ENCODE measurements at regions not wholly inside any gene's neighbourhood (a gene's known extent, or its start where the extent isn't known, plus 50 kb on each side); places are given as distances from the start of the nearest gene placed in this dataset.
A peak's percentile ranks its signal among the peaks of the same experiment; 100 is the strongest.
"Not testable (repeated sequence)": the region's sequence is repeated elsewhere in the genome, so short reads cannot be mapped to it uniquely, and the experiment has no call there.

- no peak for DNase-seq
- TF ChIP-seq POLR2A (IDR thresholded peaks at IDR 0.05; ENCODE audit: low read length) (no peak), GATA1 (IDR thresholded peaks at IDR 0.05; ENCODE audit: low read depth, low read length) (no peak)
Observed at GRCh38 chr10:45235798-45236220, 79.6 kb downstream of the OR13A1 start.

DNA sequence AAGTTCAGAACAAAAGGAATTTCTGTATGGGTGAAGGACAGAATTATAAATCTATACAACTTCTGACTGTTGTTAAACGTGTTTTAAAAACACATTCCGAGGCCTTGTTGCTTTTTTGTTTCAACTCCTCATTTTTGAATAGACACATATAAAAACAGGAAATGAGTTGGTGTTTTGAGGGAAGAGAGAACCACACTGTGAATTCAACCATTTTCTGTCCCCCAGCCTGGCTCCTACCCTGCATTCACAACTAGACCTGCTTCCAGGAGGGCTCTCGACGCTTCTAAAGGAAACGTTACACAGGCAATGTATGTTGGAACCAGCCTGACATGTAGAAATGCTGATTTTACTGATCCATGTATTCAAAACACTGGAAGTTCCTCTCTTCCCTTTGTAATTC, 76.5 kb downstream of the OR13A1 start:
- no peak for TF ChIP-seq POLR2A (IDR thresholded peaks at IDR 0.05; ENCODE audit: low read length)
- TF ChIP-seq GATA1 (IDR thresholded peaks at IDR 0.05; ENCODE audit: low read depth, low read length): no peak
- DNase-seq: no peak

GRCh38 chr10:45239642-45240041, 75.8 kb downstream of the OR13A1 start:
- DNase-seq: no peak
- TF ChIP-seq POLR2A (IDR thresholded peaks at IDR 0.05; ENCODE audit: low read length): no peak
- TF ChIP-seq GATA1 (IDR thresholded peaks at IDR 0.05; ENCODE audit: low read depth, low read length): no peak

GRCh38 chr10:45241865-45242520, 73.4 kb downstream of the OR13A1 start:
- peak; percentile 65 to 75 for DNase-seq
- TF ChIP-seq GATA1 (IDR thresholded peaks at IDR 0.05; ENCODE audit: low read depth, low read length) (no peak), POLR2A (IDR thresholded peaks at IDR 0.05; ENCODE audit: low read length) (no peak)

GRCh38 chr10:45243261-45243660, 72.1 kb downstream of the OR13A1 start:
- no peak for DNase-seq
- no peak for TF ChIP-seq GATA1 (IDR thresholded peaks at IDR 0.05; ENCODE audit: low read depth, low read length)
- TF ChIP-seq POLR2A (IDR thresholded peaks at IDR 0.05; ENCODE audit: low read length): no peak

DNA sequence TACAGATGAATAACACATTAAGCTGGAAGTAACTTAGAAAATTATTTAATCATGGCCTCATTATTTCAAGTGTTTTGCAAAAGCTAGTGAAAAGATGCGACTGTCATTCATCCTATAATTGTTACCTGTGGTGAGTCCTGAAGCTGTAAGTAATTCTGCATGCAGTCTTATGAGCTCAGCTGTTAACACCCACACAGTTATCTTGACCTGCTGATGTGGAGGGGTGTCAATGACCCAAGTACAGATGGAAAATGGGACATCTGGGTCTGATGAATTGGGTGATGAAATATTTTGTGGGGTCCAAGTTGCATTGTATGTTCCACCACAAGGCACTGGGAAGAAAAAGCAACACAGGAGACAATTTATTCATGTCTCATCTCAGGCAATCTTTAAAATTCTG, 68.9 kb downstream of the OR13A1 start:
- no peak for TF ChIP-seq POLR2A (IDR thresholded peaks at IDR 0.05; ENCODE audit: low read length)
- no peak for TF ChIP-seq GATA1 (IDR thresholded peaks at IDR 0.05; ENCODE audit: low read depth, low read length)
- no peak for DNase-seq

GRCh38 chr10:45249978-45250693, 65.3 kb downstream of the OR13A1 start:
- peak; percentile 80 to 82 for DNase-seq
- TF ChIP-seq GATA1 (IDR thresholded peaks at IDR 0.05; ENCODE audit: low read depth, low read length) (no peak), POLR2A (IDR thresholded peaks at IDR 0.05; ENCODE audit: low read length) (no peak)

- not testable (repeated sequence) for DNase-seq
Observed at GRCh38 chr10:45250694-45251075, 64.7 kb downstream of the OR13A1 start.

All from erythroblast (primary cell).